HG03565 (cell line): ENCODE measurements at regions not wholly inside any gene's neighbourhood (a gene's known extent, or its start where the extent isn't known, plus 50 kb on each side); places are given as distances from the start of the nearest gene placed in this dataset.
"Not testable (repeated sequence)": the region's sequence is repeated elsewhere in the genome, so short reads cannot be mapped to it uniquely, and the experiment has no call there.

ENCODE experiments used
- ATAC-seq: cut with Tn5 transposase; IDR thresholded peaks from one replicate; pipeline ENCODE4 v1.9.1; 2021; ENCODE audit warnings: mild to moderate bottlenecking, moderate library complexity; ENCODE audit not compliant: unreplicated experiment

GRCh38 chrX:9260603-9261002, 204.3 kb upstream of the TBL1X start:
- no peak for ATAC-seq

GRCh38 chrX:9267415-9267814, 197.4 kb upstream of the TBL1X start:
- ATAC-seq = no peak

- ATAC-seq = no peak
These were observed 195.7 kb upstream of the TBL1X start for GRCh38 chrX:9269134-9269533.

- no peak for ATAC-seq
These were observed 192.9 kb upstream of the TBL1X start for GRCh38 chrX:9271789-9272525.

DNA sequence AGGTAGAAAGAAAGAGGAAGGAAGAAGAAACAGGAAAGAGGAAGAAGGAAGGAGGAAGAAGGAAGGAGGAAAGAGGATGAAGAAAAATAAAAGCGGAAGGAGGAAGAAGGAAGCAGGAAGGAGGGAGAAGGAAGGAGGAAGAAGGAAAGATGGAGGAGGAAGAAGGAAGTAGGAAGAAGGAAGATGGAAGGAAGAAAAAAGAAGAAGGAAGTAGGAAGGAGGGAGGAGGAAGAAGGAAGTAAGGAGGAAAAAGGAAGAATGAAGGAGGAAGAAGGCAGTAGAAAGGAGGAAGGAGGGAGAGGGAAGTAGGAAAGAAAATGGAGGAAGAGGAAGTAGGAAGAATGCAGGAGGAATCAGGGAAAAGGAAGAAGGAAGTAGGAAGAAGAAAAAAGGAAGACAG, 191.1 kb upstream of the TBL1X start:
- no peak for ATAC-seq

DNA sequence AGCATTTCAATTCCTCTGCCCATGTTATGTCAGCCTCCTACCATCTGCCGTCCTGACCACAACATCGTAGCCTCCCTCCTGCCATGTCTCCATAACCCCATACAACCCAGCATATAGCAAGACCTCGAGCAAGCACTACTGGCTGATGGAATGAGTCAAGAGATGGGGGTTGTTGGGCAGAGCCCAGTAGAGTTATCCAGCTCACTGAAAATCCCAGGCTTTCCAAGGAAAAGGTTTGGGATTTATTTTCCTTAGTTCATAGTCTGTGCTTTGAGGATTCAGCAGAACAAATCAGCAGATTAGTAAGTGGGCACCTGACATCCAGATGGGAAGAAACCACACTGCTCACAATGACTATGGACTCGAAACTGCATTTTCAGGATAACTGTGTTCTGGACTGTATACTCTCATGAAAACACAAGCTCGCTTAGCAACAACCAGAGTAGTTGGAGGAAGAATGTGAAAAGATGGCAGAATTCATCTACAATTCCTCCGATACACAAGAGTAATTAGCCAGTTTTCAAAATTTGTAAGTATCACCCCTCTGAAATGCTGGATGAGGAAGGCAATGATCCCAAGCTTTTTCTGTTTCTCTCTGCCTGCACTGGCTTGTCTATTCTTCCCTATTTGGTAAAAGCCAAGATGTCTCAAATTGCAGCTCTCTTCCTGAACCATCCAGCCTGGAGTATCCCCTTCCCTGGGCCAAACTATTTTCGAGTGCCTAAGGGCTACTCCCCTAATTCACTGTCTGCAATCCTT, 186.2 kb upstream of the TBL1X start:
- ATAC-seq = no peak

- no peak for ATAC-seq
These were observed 185.7 kb upstream of the TBL1X start for GRCh38 chrX:9279234-9279544.

DNA sequence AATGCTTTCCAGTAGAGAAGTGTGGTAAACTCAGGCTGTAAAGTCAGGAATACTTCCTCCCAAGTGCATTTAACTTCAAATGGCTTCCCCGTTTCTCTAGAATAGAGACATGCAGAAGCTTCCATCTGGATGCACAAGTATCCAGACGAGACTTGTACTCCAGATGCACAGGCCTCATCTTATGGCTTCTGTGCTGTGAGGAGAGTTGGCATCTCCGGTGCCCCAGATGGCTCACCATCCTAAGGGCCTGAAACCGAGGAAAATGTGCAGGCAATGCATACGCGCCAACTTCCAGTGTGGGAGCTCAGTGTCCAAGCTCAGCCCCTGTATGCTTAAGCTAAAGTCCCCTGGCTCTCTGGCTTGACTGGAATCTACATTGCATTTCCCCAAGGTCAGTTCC, 184.0 kb upstream of the TBL1X start:
- ATAC-seq = no peak

DNA sequence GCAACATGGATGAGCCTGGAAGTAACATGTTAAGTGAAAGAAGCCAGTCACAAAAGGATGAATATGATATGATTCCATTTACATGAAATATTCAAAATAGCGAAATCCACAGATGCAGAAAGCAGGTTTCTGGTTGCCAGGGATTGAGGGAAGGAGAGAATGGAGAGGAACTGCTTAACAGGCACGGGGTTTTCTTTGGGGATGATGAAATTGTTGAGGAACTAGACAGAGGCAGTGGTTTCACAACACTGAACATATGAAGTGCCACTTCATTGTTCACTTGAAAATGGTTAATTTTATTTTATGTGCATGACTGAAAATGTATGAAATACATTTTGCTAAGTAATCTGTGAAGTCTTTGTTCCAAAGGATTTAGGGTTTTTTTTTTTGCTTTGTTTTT, 182.5 kb upstream of the TBL1X start:
- ATAC-seq = no peak

- peak; percentile 40 for ATAC-seq
These were observed 179.5 kb upstream of the TBL1X start for GRCh38 chrX:9285342-9285771.

GRCh38 chrX:9286234-9286633, 178.6 kb upstream of the TBL1X start:
- no peak for ATAC-seq

GRCh38 chrX:9291629-9292028, 173.2 kb upstream of the TBL1X start:
- ATAC-seq = no peak

- no peak for ATAC-seq
These were observed 171.8 kb upstream of the TBL1X start for GRCh38 chrX:9293051-9293496.

DNA sequence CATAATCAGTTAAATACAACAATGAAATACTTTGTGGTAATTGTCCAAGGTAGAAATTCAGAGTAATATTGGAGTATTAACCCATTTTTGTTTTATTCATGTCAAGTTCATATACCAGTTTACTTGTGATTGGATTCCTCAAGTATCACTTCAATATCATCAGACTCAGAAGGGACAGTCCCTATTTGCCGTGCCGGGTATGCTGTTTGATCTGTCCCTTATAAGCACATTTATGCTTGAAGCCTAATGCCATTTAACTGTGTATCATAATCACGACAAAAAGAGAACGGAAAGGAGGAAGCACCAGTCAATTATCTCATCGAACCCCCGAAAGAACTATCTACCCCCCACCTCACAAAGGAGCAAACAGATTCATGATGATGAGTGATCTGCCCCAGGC, 171.0 kb upstream of the TBL1X start:
- no peak for ATAC-seq

GRCh38 chrX:9295551-9295950, 169.3 kb upstream of the TBL1X start:
- ATAC-seq = no peak

GRCh38 chrX:9298221-9298620, 166.6 kb upstream of the TBL1X start:
- ATAC-seq = no peak

DNA sequence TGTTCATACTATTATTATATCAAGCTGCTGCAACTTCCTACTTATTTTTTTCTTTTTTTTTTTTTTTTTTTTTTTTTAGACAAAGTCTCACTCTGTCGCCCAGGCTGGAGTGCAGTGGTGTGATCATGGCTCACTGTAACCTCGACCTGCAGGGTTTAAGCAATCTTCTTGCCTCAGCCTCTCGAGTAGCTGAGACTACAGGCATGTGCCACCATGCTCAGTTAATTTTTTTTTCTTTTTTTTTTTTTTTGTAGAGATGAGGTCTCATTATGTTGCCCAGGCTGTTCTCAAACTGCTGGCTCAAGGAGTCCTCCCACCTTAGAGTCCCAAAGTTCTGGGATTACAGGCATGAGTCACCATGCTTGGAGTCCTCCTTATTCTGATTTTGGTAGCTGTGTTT, 165.2 kb upstream of the TBL1X start:
- not testable (repeated sequence) for ATAC-seq

DNA sequence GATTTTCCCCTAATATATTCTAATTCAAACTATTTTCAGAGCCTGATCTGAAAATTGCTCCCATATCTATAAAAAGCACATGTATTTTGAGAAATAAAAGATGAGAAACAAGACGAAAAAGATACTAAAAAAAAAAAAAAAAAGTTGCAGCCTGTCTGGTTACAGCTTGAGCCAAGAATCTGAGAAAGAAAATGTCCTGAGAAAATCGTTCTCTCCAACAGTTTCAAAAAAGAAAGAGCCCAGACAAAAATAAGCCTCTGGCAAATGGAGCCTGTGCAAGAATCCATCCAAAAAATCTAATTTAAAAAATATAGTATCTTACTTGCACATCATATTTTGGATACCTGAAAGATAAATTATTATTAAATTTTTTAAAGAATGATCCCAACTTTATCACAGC, 163.0 kb upstream of the TBL1X start:
- ATAC-seq = no peak

DNA sequence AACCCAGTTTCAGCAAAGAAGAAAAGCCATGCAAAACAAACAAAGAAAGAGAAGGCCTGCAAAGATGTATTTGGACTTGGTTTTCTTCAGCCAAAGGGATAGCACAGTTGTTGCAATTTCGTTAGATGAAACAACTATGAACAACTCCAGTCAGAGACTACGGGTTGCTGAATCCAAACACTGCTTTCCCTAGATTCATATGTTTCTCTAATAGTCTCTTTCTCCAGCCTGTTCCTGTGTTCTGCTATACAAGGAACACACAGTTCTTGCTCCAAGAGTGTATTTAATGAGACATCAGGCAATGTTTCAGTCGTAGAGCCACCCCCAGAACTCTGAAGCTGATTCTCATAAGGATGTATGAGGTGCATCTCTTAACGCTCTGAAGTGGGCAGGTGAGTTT, 162.5 kb upstream of the TBL1X start:
- no peak for ATAC-seq

DNA sequence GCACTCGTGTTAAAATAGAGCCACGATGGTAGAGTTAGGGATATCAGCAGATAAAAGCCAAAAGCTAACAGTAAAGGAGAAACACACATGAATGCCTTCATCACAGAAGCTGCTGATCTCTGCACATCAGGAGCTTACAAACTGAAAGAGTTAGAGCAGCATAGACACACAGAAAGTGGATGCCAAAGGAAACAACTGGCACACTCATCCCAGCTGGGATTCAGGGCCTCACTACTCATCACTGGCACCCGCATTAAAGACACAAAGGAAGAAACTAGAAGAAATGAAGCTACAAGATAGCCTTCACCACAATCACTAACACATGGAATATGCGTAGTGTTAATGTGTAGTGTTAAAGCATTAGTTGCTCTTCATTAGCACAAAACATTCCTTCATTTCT, 156.4 kb upstream of the TBL1X start:
- no peak for ATAC-seq

- no peak for ATAC-seq
These were observed 154.2 kb upstream of the TBL1X start for GRCh38 chrX:9310616-9311015.

DNA sequence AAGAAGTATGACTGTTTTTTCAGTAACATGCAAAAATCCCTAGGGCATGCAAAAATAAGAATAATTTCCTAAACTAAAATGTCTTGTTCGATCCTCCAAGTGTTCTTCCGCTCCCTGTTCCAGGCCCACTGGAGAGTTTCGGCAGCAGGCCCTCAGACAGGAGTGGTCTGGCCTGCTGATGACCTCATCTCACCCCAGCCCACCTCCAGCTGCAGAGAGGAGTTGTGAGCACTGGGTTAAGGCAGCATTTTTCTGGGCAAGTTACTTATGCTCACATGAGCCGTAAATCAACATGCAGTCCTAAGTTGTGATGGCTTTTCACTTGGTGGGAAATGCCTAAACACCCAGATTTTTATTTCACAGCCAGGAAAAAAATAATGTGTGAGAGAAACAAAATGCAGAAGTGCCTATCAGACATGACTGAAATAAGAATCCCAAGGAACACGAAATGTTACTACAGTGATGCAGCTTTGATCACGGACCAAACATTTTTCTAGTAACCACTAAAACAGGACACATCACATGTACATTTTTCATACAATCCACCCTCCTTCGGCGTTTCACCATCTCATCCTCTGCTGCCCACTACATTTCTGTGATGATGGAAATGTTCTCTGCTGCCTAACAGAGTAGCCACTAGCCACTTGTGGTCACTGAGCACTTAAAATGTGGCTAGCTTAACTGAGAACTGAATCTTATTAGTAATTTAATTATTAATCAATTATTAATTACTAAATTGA, 153.3 kb upstream of the TBL1X start:
- ATAC-seq = no peak
